ENCODE measurements at regions not wholly inside any gene's neighbourhood (a gene's known extent, or its start where the extent isn't known, plus 50 kb on each side); places are given as distances from the start of the nearest gene placed in this dataset.

GRCh38 chr12:88934163-88934747, 354.0 kb upstream of the KITLG start:
- Histone ChIP-seq H3K4me1 (ENCODE audit: control insufficient read depth in 1 of 2, insufficient read depth in 2 of 2, low read length in 2 of 2) (no peaks in the 10 kb centered on the region), H3K9me3 (ENCODE audit: control insufficient read depth in 1 of 2, low read length in 2 of 2) (no peaks in the 10 kb centered on the region), H3K27me3 (ENCODE audit: low read depth, low read length) (no peaks in the 10 kb centered on the region), H3K36me3 (ENCODE audit: control insufficient read depth in 1 of 2, insufficient read depth in 2 of 2, low read length in 2 of 2) (no peaks in the 10 kb centered on the region), H3K27ac (ENCODE audit: low read length) (no peak overlapping the region), H3K4me3 (ENCODE audit: low read depth in 1 of 2, low read length in 2 of 2) (no peak overlapping the region)

- no peaks in the 10 kb centered on the region for H3K36me3 ChIP-seq (ENCODE audit: control insufficient read depth in 1 of 2, insufficient read depth in 2 of 2, low read length in 2 of 2)
- no peak overlapping the region for H3K4me3 ChIP-seq (ENCODE audit: low read depth in 1 of 2, low read length in 2 of 2)
- no peak overlapping the region for H3K27ac ChIP-seq (ENCODE audit: low read length)
- H3K27me3 ChIP-seq (ENCODE audit: low read depth, low read length): no peaks in the 10 kb centered on the region
- H3K4me1 ChIP-seq (ENCODE audit: control insufficient read depth in 1 of 2, insufficient read depth in 2 of 2, low read length in 2 of 2): no peaks in the 10 kb centered on the region
- no peaks in the 10 kb centered on the region for H3K9me3 ChIP-seq (ENCODE audit: control insufficient read depth in 1 of 2, low read length in 2 of 2)
These were observed 352.2 kb upstream of the KITLG start for GRCh38 chr12:88932457-88932856.

- no peak overlapping the region for H3K27ac ChIP-seq (ENCODE audit: low read length)
- no peak overlapping the region for H3K4me3 ChIP-seq (ENCODE audit: low read depth in 1 of 2, low read length in 2 of 2)
- H3K27me3 ChIP-seq (ENCODE audit: low read depth, low read length): no peaks in the 10 kb centered on the region
- H3K9me3 ChIP-seq (ENCODE audit: control insufficient read depth in 1 of 2, low read length in 2 of 2): no peaks in the 10 kb centered on the region
- no peaks in the 10 kb centered on the region for H3K4me1 ChIP-seq (ENCODE audit: control insufficient read depth in 1 of 2, insufficient read depth in 2 of 2, low read length in 2 of 2)
- no peaks in the 10 kb centered on the region for H3K36me3 ChIP-seq (ENCODE audit: control insufficient read depth in 1 of 2, insufficient read depth in 2 of 2, low read length in 2 of 2)
These were observed 351.3 kb upstream of the KITLG start for GRCh38 chr12:88931598-88931997.

- Histone ChIP-seq H3K27me3 (ENCODE audit: low read depth, low read length) (no peaks in the 10 kb centered on the region), H3K9me3 (ENCODE audit: control insufficient read depth in 1 of 2, low read length in 2 of 2) (no peaks in the 10 kb centered on the region), H3K4me3 (ENCODE audit: low read depth in 1 of 2, low read length in 2 of 2) (no peak overlapping the region), H3K27ac (ENCODE audit: low read length) (no peak overlapping the region), H3K4me1 (ENCODE audit: control insufficient read depth in 1 of 2, insufficient read depth in 2 of 2, low read length in 2 of 2) (no peaks in the 10 kb centered on the region), H3K36me3 (ENCODE audit: control insufficient read depth in 1 of 2, insufficient read depth in 2 of 2, low read length in 2 of 2) (no peaks in the 10 kb centered on the region)
These were observed 345.2 kb upstream of the KITLG start for GRCh38 chr12:88925454-88925853.

GRCh38 chr12:88924162-88924561, 343.9 kb upstream of the KITLG start:
- Histone ChIP-seq H3K36me3 (ENCODE audit: control insufficient read depth in 1 of 2, insufficient read depth in 2 of 2, low read length in 2 of 2) (no peaks in the 10 kb centered on the region), H3K4me3 (ENCODE audit: low read depth in 1 of 2, low read length in 2 of 2) (no peak overlapping the region), H3K4me1 (ENCODE audit: control insufficient read depth in 1 of 2, insufficient read depth in 2 of 2, low read length in 2 of 2) (no peaks in the 10 kb centered on the region), H3K27ac (ENCODE audit: low read length) (no peak overlapping the region), H3K9me3 (ENCODE audit: control insufficient read depth in 1 of 2, low read length in 2 of 2) (no peaks in the 10 kb centered on the region), H3K27me3 (ENCODE audit: low read depth, low read length) (no peaks in the 10 kb centered on the region)

- no peak overlapping the region for H3K4me3 ChIP-seq (ENCODE audit: low read depth in 1 of 2, low read length in 2 of 2)
- H3K4me1 ChIP-seq (ENCODE audit: control insufficient read depth in 1 of 2, insufficient read depth in 2 of 2, low read length in 2 of 2): no peaks in the 10 kb centered on the region
- H3K27me3 ChIP-seq (ENCODE audit: low read depth, low read length): no peaks in the 10 kb centered on the region
- no peak overlapping the region for H3K27ac ChIP-seq (ENCODE audit: low read length)
- H3K36me3 ChIP-seq (ENCODE audit: control insufficient read depth in 1 of 2, insufficient read depth in 2 of 2, low read length in 2 of 2): no peaks in the 10 kb centered on the region
- no peaks in the 10 kb centered on the region for H3K9me3 ChIP-seq (ENCODE audit: control insufficient read depth in 1 of 2, low read length in 2 of 2)
These were observed 343.4 kb upstream of the KITLG start for GRCh38 chr12:88923631-88924030.

- Histone ChIP-seq H3K4me1 (ENCODE audit: control insufficient read depth in 1 of 2, insufficient read depth in 2 of 2, low read length in 2 of 2) (no peaks in the 10 kb centered on the region), H3K36me3 (ENCODE audit: control insufficient read depth in 1 of 2, insufficient read depth in 2 of 2, low read length in 2 of 2) (no peaks in the 10 kb centered on the region), H3K27ac (ENCODE audit: low read length) (no peak overlapping the region), H3K9me3 (ENCODE audit: control insufficient read depth in 1 of 2, low read length in 2 of 2) (no peaks in the 10 kb centered on the region), H3K27me3 (ENCODE audit: low read depth, low read length) (no peaks in the 10 kb centered on the region), H3K4me3 (ENCODE audit: low read depth in 1 of 2, low read length in 2 of 2) (no peak overlapping the region)
These were observed 342.5 kb upstream of the KITLG start for GRCh38 chr12:88922816-88923215.

GRCh38 chr12:88921890-88922532, 341.7 kb upstream of the KITLG start:
- H3K36me3 ChIP-seq (ENCODE audit: control insufficient read depth in 1 of 2, insufficient read depth in 2 of 2, low read length in 2 of 2): no peaks in the 10 kb centered on the region
- no peaks in the 10 kb centered on the region for H3K27me3 ChIP-seq (ENCODE audit: low read depth, low read length)
- no peak overlapping the region for H3K4me3 ChIP-seq (ENCODE audit: low read depth in 1 of 2, low read length in 2 of 2)
- H3K4me1 ChIP-seq (ENCODE audit: control insufficient read depth in 1 of 2, insufficient read depth in 2 of 2, low read length in 2 of 2): no peaks in the 10 kb centered on the region
- no peak overlapping the region for H3K27ac ChIP-seq (ENCODE audit: low read length)
- no peaks in the 10 kb centered on the region for H3K9me3 ChIP-seq (ENCODE audit: control insufficient read depth in 1 of 2, low read length in 2 of 2)

GRCh38 chr12:88921434-88921833, 341.2 kb upstream of the KITLG start:
- no peak overlapping the region for H3K27ac ChIP-seq (ENCODE audit: low read length)

GRCh38 chr12:88918161-88918560, 337.9 kb upstream of the KITLG start:
- H3K36me3 ChIP-seq (ENCODE audit: control insufficient read depth in 1 of 2, insufficient read depth in 2 of 2, low read length in 2 of 2): no peaks in the 10 kb centered on the region
- H3K27me3 ChIP-seq (ENCODE audit: low read depth, low read length): no peaks in the 10 kb centered on the region
- no peaks in the 10 kb centered on the region for H3K4me1 ChIP-seq (ENCODE audit: control insufficient read depth in 1 of 2, insufficient read depth in 2 of 2, low read length in 2 of 2)
- peaks cover 3 to 5% of the 10 kb centered on the region in 2 donors for H3K9me3 ChIP-seq (ENCODE audit: control insufficient read depth in 1 of 2, low read length in 2 of 2)
- no peak overlapping the region for H3K27ac ChIP-seq (ENCODE audit: low read length)
- H3K4me3 ChIP-seq (ENCODE audit: low read depth in 1 of 2, low read length in 2 of 2): no peak overlapping the region

More at GRCh38 chr12:88921434-88921833, 341.2 kb upstream of the KITLG start:
- Histone ChIP-seq H3K4me1 (ENCODE audit: control insufficient read depth in 1 of 2, insufficient read depth in 2 of 2, low read length in 2 of 2) (no peaks in the 10 kb centered on the region), H3K9me3 (ENCODE audit: control insufficient read depth in 1 of 2, low read length in 2 of 2) (no peaks in the 10 kb centered on the region), H3K27me3 (ENCODE audit: low read depth, low read length) (no peaks in the 10 kb centered on the region), H3K4me3 (ENCODE audit: low read depth in 1 of 2, low read length in 2 of 2) (no peak overlapping the region), H3K36me3 (ENCODE audit: control insufficient read depth in 1 of 2, insufficient read depth in 2 of 2, low read length in 2 of 2) (no peaks in the 10 kb centered on the region)

GRCh38 chr12:88914967-88915366, 334.7 kb upstream of the KITLG start:
- Histone ChIP-seq H3K36me3 (ENCODE audit: control insufficient read depth in 1 of 2, insufficient read depth in 2 of 2, low read length in 2 of 2) (no peaks in the 10 kb centered on the region), H3K9me3 (ENCODE audit: control insufficient read depth in 1 of 2, low read length in 2 of 2) (peaks cover 3 to 6% of the 10 kb centered on the region in 2 donors), H3K4me1 (ENCODE audit: control insufficient read depth in 1 of 2, insufficient read depth in 2 of 2, low read length in 2 of 2) (no peaks in the 10 kb centered on the region), H3K27me3 (ENCODE audit: low read depth, low read length) (no peaks in the 10 kb centered on the region), H3K4me3 (ENCODE audit: low read depth in 1 of 2, low read length in 2 of 2) (no peak overlapping the region), H3K27ac (ENCODE audit: low read length) (no peak overlapping the region)

GRCh38 chr12:88909510-88909909, 329.2 kb upstream of the KITLG start:
- no peaks in the 10 kb centered on the region for H3K4me1 ChIP-seq (ENCODE audit: control insufficient read depth in 1 of 2, insufficient read depth in 2 of 2, low read length in 2 of 2)

More at GRCh38 chr12:88909510-88909909, 329.2 kb upstream of the KITLG start:
- Histone ChIP-seq H3K4me3 (ENCODE audit: low read depth in 1 of 2, low read length in 2 of 2) (no peak overlapping the region), H3K36me3 (ENCODE audit: control insufficient read depth in 1 of 2, insufficient read depth in 2 of 2, low read length in 2 of 2) (no peaks in the 10 kb centered on the region), H3K9me3 (ENCODE audit: control insufficient read depth in 1 of 2, low read length in 2 of 2) (peaks cover 3% of the 10 kb centered on the region in 2 donors), H3K27me3 (ENCODE audit: low read depth, low read length) (no peaks in the 10 kb centered on the region), H3K27ac (ENCODE audit: low read length) (no peak overlapping the region)
